Karpas-422 (cell line): ENCODE measurements at regions not wholly inside any gene's neighbourhood (a gene's known extent, or its start where the extent isn't known, plus 50 kb on each side); places are given as distances from the start of the nearest gene placed in this dataset.

Source experiments
- DNase-seq: peaks from one replicate; pipeline ENCODE4 v3.0.0-alpha.2; 2015
- H2AFZ ChIP-seq: fragments of 200-600 bp; sonication (generic); 2 replicates; pipeline ENCODE4 v1.6.1; 2014; ENCODE audit warnings: antibody characterized with exemption, low read length, mixed read lengths
- H3K27ac ChIP-seq: fragments of 200-600 bp; sonication (generic); 2 replicates; pipeline ENCODE4 v1.5.1; 2014; ENCODE audit warnings: mild to moderate bottlenecking, low read length, moderate library complexity
- H3K27me3 ChIP-seq: fragments of 200-600 bp; sonication (generic); 2 replicates; pipeline ENCODE4 v1.6.1; 2014; ENCODE audit warnings: low read length, mixed read lengths
- H3K36me3 ChIP-seq: fragments of 200-600 bp; sonication (generic); 2 replicates; pipeline ENCODE4 v1.6.1; 2014; ENCODE audit warnings: low read length, mixed read lengths; ENCODE audit not compliant: insufficient read depth
- H3K4me1 ChIP-seq: fragments of 200-600 bp; sonication (generic); 2 replicates; pipeline ENCODE4 v1.6.1; 2014; ENCODE audit warnings: mild to moderate bottlenecking, low read length, mixed read lengths
- H3K4me2 ChIP-seq: fragments of 200-600 bp; sonication (generic); 2 replicates; pipeline ENCODE4 v1.6.1; 2014; ENCODE audit warnings: low read length, low read depth, mild to moderate bottlenecking; ENCODE audit not compliant: poor library complexity, severe bottlenecking
- H3K4me3 ChIP-seq: fragments of 200-600 bp; sonication (generic); 2 replicates; pipeline ENCODE4 v1.5.1; 2014; ENCODE audit warnings: mild to moderate bottlenecking, antibody characterized with exemption, low read length, mixed read lengths
- H3K79me2 ChIP-seq: fragments of 200-600 bp; sonication (generic); 2 replicates; pipeline ENCODE4 v1.6.1; 2014; ENCODE audit warnings: mild to moderate bottlenecking, low read length, mixed read lengths
- H3K9ac ChIP-seq: fragments of 200-600 bp; sonication (generic); 2 replicates; pipeline ENCODE4 v1.6.0; 2014; ENCODE audit warnings: low read length
- H3K9me2 ChIP-seq: fragments of 200-600 bp; sonication (generic), shearing (Covaris generic); replicated peaks from 2 replicates; pipeline ENCODE4 v1.6.0; 2014; ENCODE audit warnings: mild to moderate bottlenecking, low read length, moderate library complexity; ENCODE audit not compliant: insufficient read depth
- H3K9me3 ChIP-seq: fragments of 300-700, 200-600 bp; sonication (generic); 2 replicates; pipeline ENCODE4 v1.6.1; 2014; ENCODE audit warnings: low read length, mixed read lengths
- H4K20me1 ChIP-seq: fragments of 200-600 bp; sonication (generic); 2 replicates; pipeline ENCODE4 v1.6.1; 2014; ENCODE audit warnings: mild to moderate bottlenecking, antibody characterized with exemption, low read length, low read depth; ENCODE audit not compliant: insufficient read depth

- no peaks in the 10 kb centered on the region for H3K9me2 ChIP-seq
- H3K4me2 ChIP-seq, result no peak overlapping the region
- no peak overlapping the region for H2AFZ ChIP-seq
- H3K27me3 ChIP-seq, result no peaks in the 10 kb centered on the region
- H3K27ac ChIP-seq, result no peak overlapping the region
- DNase-seq, result no peak
- no peaks in the 10 kb centered on the region for H3K36me3 ChIP-seq
- H3K79me2 ChIP-seq, result no peaks in the 10 kb centered on the region
- H3K9ac ChIP-seq, result no peak overlapping the region
- no peaks in the 10 kb centered on the region for H3K4me1 ChIP-seq
- no peak overlapping the region for H3K4me3 ChIP-seq
- H3K9me3 ChIP-seq, result no peaks in the 10 kb centered on the region
- no peaks in the 10 kb centered on the region for H4K20me1 ChIP-seq
Measured at GRCh38 chr12:46667551-46667950, 158.2 kb downstream of the SLC38A4 start.

GRCh38 chr12:46664761-46665287 lies 161.0 kb downstream of the SLC38A4 start:
- Histone ChIP-seq H3K4me2 (no peak overlapping the region), H3K4me3 (no peak overlapping the region), H3K9ac (no peak overlapping the region), H3K36me3 (no peaks in the 10 kb centered on the region), H3K27ac (no peak overlapping the region), H3K9me2 (no peaks in the 10 kb centered on the region), H3K9me3 (no peaks in the 10 kb centered on the region), H3K4me1 (no peaks in the 10 kb centered on the region), H3K27me3 (no peaks in the 10 kb centered on the region), H2AFZ (no peak overlapping the region), H3K79me2 (no peaks in the 10 kb centered on the region), H4K20me1 (no peaks in the 10 kb centered on the region)
- no peak for DNase-seq

GRCh38 chr12:46663318-46663717 lies 162.5 kb downstream of the SLC38A4 start:
- Histone ChIP-seq H2AFZ (no peak overlapping the region), H3K9me2 (no peaks in the 10 kb centered on the region), H3K9ac (no peak overlapping the region), H3K36me3 (no peaks in the 10 kb centered on the region), H3K79me2 (no peaks in the 10 kb centered on the region), H4K20me1 (no peaks in the 10 kb centered on the region), H3K9me3 (no peaks in the 10 kb centered on the region), H3K27ac (no peak overlapping the region), H3K4me3 (no peak overlapping the region), H3K27me3 (no peaks in the 10 kb centered on the region), H3K4me1 (no peaks in the 10 kb centered on the region), H3K4me2 (no peak overlapping the region)
- DNase-seq, result no peak

- H2AFZ ChIP-seq, result no peak overlapping the region
- no peak overlapping the region for H3K27ac ChIP-seq
Measured at GRCh38 chr12:46661110-46661845, 164.5 kb downstream of the SLC38A4 start.

GRCh38 chr12:46660719-46661109 lies 165.1 kb downstream of the SLC38A4 start:
- Histone ChIP-seq H3K79me2 (no peaks in the 10 kb centered on the region), H4K20me1 (no peaks in the 10 kb centered on the region), H3K9me2 (no peaks in the 10 kb centered on the region), H3K4me1 (no peaks in the 10 kb centered on the region), H3K27ac (no peak overlapping the region), H2AFZ (no peak overlapping the region), H3K27me3 (no peaks in the 10 kb centered on the region), H3K9me3 (no peaks in the 10 kb centered on the region), H3K9ac (no peak overlapping the region), H3K4me2 (no peak overlapping the region), H3K36me3 (no peaks in the 10 kb centered on the region), H3K4me3 (no peak overlapping the region)
- no peak for DNase-seq

More at GRCh38 chr12:46661110-46661845, 164.5 kb downstream of the SLC38A4 start:
- no peaks in the 10 kb centered on the region for H3K36me3 ChIP-seq
- H3K4me2 ChIP-seq, result no peak overlapping the region
- H3K4me1 ChIP-seq, result no peaks in the 10 kb centered on the region
- no peaks in the 10 kb centered on the region for H3K79me2 ChIP-seq
- no peak overlapping the region for H3K4me3 ChIP-seq
- H4K20me1 ChIP-seq, result no peaks in the 10 kb centered on the region
- H3K27me3 ChIP-seq, result no peaks in the 10 kb centered on the region
- no peak overlapping the region for H3K9ac ChIP-seq
- no peaks in the 10 kb centered on the region for H3K9me2 ChIP-seq
- H3K9me3 ChIP-seq, result no peaks in the 10 kb centered on the region
- peak; percentile 71 for DNase-seq

- H3K36me3 ChIP-seq, result no peaks in the 10 kb centered on the region
- no peaks in the 10 kb centered on the region for H3K9me2 ChIP-seq
- H3K4me3 ChIP-seq, result no peak overlapping the region
- no peaks in the 10 kb centered on the region for H3K4me1 ChIP-seq
- no peak overlapping the region for H3K4me2 ChIP-seq
- H3K9ac ChIP-seq, result no peak overlapping the region
- no peak for DNase-seq
- no peaks in the 10 kb centered on the region for H3K79me2 ChIP-seq
- H4K20me1 ChIP-seq, result no peaks in the 10 kb centered on the region
- H2AFZ ChIP-seq, result no peak overlapping the region
- H3K27ac ChIP-seq, result no peak overlapping the region
- no peaks in the 10 kb centered on the region for H3K9me3 ChIP-seq
- no peaks in the 10 kb centered on the region for H3K27me3 ChIP-seq
Measured at GRCh38 chr12:46660276-46660675, 165.5 kb downstream of the SLC38A4 start.

- Histone ChIP-seq H3K9me2 (no peaks in the 10 kb centered on the region), H3K9me3 (no peaks in the 10 kb centered on the region), H3K27ac (no peak overlapping the region), H2AFZ (no peak overlapping the region), H3K4me2 (no peak overlapping the region), H4K20me1 (no peaks in the 10 kb centered on the region), H3K36me3 (no peaks in the 10 kb centered on the region), H3K79me2 (no peaks in the 10 kb centered on the region), H3K27me3 (no peaks in the 10 kb centered on the region), H3K4me3 (no peak overlapping the region), H3K4me1 (no peaks in the 10 kb centered on the region), H3K9ac (no peak overlapping the region)
- no peak for DNase-seq
Measured at GRCh38 chr12:46659824-46660223, 166.0 kb downstream of the SLC38A4 start.

- no peak overlapping the region for H3K27ac ChIP-seq
- no peaks in the 10 kb centered on the region for H3K36me3 ChIP-seq
- no peak overlapping the region for H3K4me3 ChIP-seq
- no peak overlapping the region for H3K4me2 ChIP-seq
- no peaks in the 10 kb centered on the region for H3K9me3 ChIP-seq
- no peaks in the 10 kb centered on the region for H3K79me2 ChIP-seq
- no peak overlapping the region for H2AFZ ChIP-seq
- DNase-seq, result no peak
- no peaks in the 10 kb centered on the region for H3K9me2 ChIP-seq
- H4K20me1 ChIP-seq, result no peaks in the 10 kb centered on the region
- no peak overlapping the region for H3K9ac ChIP-seq
- H3K4me1 ChIP-seq, result no peaks in the 10 kb centered on the region
- H3K27me3 ChIP-seq, result no peaks in the 10 kb centered on the region
Measured at GRCh38 chr12:46659032-46659650, 166.7 kb downstream of the SLC38A4 start.
